SK-N-SH (cell line): ENCODE measurements at regions not wholly inside any gene's neighbourhood (a gene's known extent, or its start where the extent isn't known, plus 50 kb on each side); places are given as distances from the start of the nearest gene placed in this dataset.

Experiments
- CTCF ChIA-PET: fragments of 300-600, 350-600 bp; formaldehyde crosslinking; extraction: SDS; loops from one replicate; lab custom pipeline; 2021; lab: Yijun Ruan, JAX
- POLR2A ChIA-PET: fragments of 350-600 bp; sonication (Branson Sonifier 250); formaldehyde crosslinking; extraction: SDS; loops from one replicate; lab custom pipeline; 2020; ENCODE audit warnings: antibody characterized with exemption, inconsistent platforms; lab: Yijun Ruan, JAX
- DNase-seq: peaks from one replicate; pipeline ENCODE4 v3.0.0; 2012
- H2AFZ ChIP-seq: fragments of 200-600 bp; sonication (generic); 2 replicates; pipeline ENCODE4 v1.8.1; 2016; ENCODE audit warnings: antibody characterized with exemption, mild to moderate bottlenecking, low read depth
- H3F3A ChIP-seq: fragments of 200-600 bp; sonication (generic); replicated peaks from 2 replicates; pipeline ENCODE3; 2016; ENCODE audit warnings: antibody characterized with exemption, mild to moderate bottlenecking; ENCODE audit not compliant: insufficient read depth
- H3K27ac ChIP-seq, 2 experiments: fragments of 200-500 bp in 1 of 2; fragments of 200-600 bp in 1 of 2; sonication (Bioruptor generic) in 1 of 2; sonication (generic), shearing (Covaris generic) in 1 of 2; 2 replicates each; pipeline versions ENCODE4 v1.5.1 to v1.6.1; 2014 to 2016; ENCODE audit warnings: low read depth in 2 of 2, inconsistent platforms in 1 of 2, low read length in 1 of 2, mild to moderate bottlenecking in 1 of 2, mixed read lengths in 1 of 2
- H3K27me3 ChIP-seq: fragments of 200-600 bp; sonication (generic), shearing (Covaris generic); 2 replicates; pipeline ENCODE4 v1.6.1; 2016; ENCODE audit warnings: mixed run types; ENCODE audit not compliant: insufficient read depth
- H3K36me3 ChIP-seq, 2 experiments: fragments of 200-500 bp in 1 of 2; fragments of 200-600 bp in 1 of 2; sonication (Bioruptor generic) in 1 of 2; sonication (generic) in 1 of 2; replicated peaks in 1 of 2; 2 replicates each; pipeline versions ENCODE3 to v1.5.1; 2014 to 2016; ENCODE audit warnings: low read length in 1 of 2, mild to moderate bottlenecking in 1 of 2; ENCODE audit not compliant: insufficient read depth in 2 of 2, control insufficient read depth in 1 of 2
- H3K4me1 ChIP-seq, 2 experiments: fragments of 200-500 bp in 1 of 2; fragments of 200-600 bp in 1 of 2; sonication (Bioruptor generic) in 1 of 2; sonication (generic), shearing (Covaris generic) in 1 of 2; 2 replicates each; pipeline versions ENCODE4 v1.5.1 to v1.6.1; 2014 to 2016; ENCODE audit warnings: low read depth in 1 of 2, low read length in 1 of 2, mixed run types in 1 of 2; ENCODE audit not compliant: insufficient read depth in 2 of 2, control insufficient read depth in 1 of 2
- H3K4me2 ChIP-seq: fragments of 200-600 bp; sonication (generic), shearing (Covaris generic); 2 replicates; pipeline ENCODE4 v1.6.1; 2017; ENCODE audit warnings: mixed run types
- H3K4me3 ChIP-seq, 2 experiments: fragments of 200-500 bp in 1 of 2; fragments of 200-600 bp in 1 of 2; sonication (Bioruptor generic) in 1 of 2; sonication (generic), shearing (Covaris generic) in 1 of 2; 2 replicates each; pipeline versions ENCODE4 v1.5.1 to v1.8.1; 2014 to 2016; ENCODE audit warnings: low read depth in 2 of 2, inconsistent platforms in 1 of 2, low read length in 1 of 2, mild to moderate bottlenecking in 1 of 2, mixed read lengths in 1 of 2, moderate library complexity in 1 of 2
- H3K79me2 ChIP-seq: fragments of 200-600 bp; sonication (generic); 2 replicates; pipeline ENCODE4 v1.8.1; 2017; ENCODE audit warnings: mild to moderate bottlenecking; ENCODE audit not compliant: insufficient read depth
- H3K9ac ChIP-seq: fragments of 200-600 bp; sonication (generic); 2 replicates; pipeline ENCODE4 v1.6.1; 2017; ENCODE audit warnings: mixed run types
- H3K9me2 ChIP-seq: fragments of 200-600 bp; sonication (generic); 2 replicates; pipeline ENCODE4 v1.6.1; 2017; ENCODE audit warnings: mixed run types
- H3K9me3 ChIP-seq: fragments of 200-600 bp; sonication (generic); 2 replicates; pipeline ENCODE4 v1.6.1; 2017; ENCODE audit warnings: mixed run types, mild to moderate bottlenecking, moderate library complexity
- H4K20me1 ChIP-seq: fragments of 200-600 bp; sonication (generic); 2 replicates; pipeline ENCODE4 v1.6.1; 2017; ENCODE audit warnings: mild to moderate bottlenecking, mixed run types; ENCODE audit not compliant: insufficient read depth
- ELF1 ChIP-seq: IDR thresholded peaks from 2 replicates; pipeline ENCODE4 v1.4.0; 2012
- EZH2phosphoT487 ChIP-seq: fragments of 200-600 bp; sonication (generic); IDR thresholded peaks from 2 replicates; pipeline ENCODE4 v1.6.1; 2017; ENCODE audit warnings: low read depth, mixed run types, mild to moderate bottlenecking, antibody characterized with exemption, moderate library complexity, borderline replicate concordance
- FOSL2 ChIP-seq: IDR thresholded peaks from 2 replicates; pipeline ENCODE4 v1.4.0; 2012; ENCODE audit warnings: low read depth, mild to moderate bottlenecking, moderate library complexity, borderline replicate concordance
- GABPA ChIP-seq: IDR thresholded peaks from 2 replicates; pipeline ENCODE4 v1.4.0; 2012; ENCODE audit warnings: low read depth, mild to moderate bottlenecking
- JUND ChIP-seq: IDR thresholded peaks from 2 replicates; pipeline ENCODE4 v1.4.0; 2012
- MEF2A ChIP-seq: IDR thresholded peaks from 2 replicates; pipeline ENCODE4 v1.4.0; 2012; ENCODE audit warnings: low read depth, borderline replicate concordance
- MXI1 ChIP-seq: IDR thresholded peaks from 2 replicates; pipeline ENCODE4 v1.6.1; 2012; ENCODE audit warnings: mild to moderate bottlenecking, low read depth, low read length, improper control_type of control experiment
- NFIC ChIP-seq: IDR thresholded peaks from 2 replicates; pipeline ENCODE4 v1.4.0; 2012; ENCODE audit warnings: borderline replicate concordance
- NRF1 ChIP-seq: IDR thresholded peaks from 2 replicates; pipeline ENCODE4 v1.6.1; 2012; ENCODE audit warnings: low read depth, mild to moderate bottlenecking, low read length
- RXRA ChIP-seq: IDR thresholded peaks from 2 replicates; pipeline ENCODE4 v1.4.0; 2012; ENCODE audit warnings: low read depth, mild to moderate bottlenecking, borderline replicate concordance
- SIN3A ChIP-seq: IDR thresholded peaks from 2 replicates; pipeline ENCODE4 v1.6.1; 2012; ENCODE audit warnings: low read depth, mild to moderate bottlenecking, low read length, moderate library complexity, borderline replicate concordance
- SMC3 ChIP-seq: IDR thresholded peaks from 2 replicates; pipeline ENCODE4 v1.6.1; 2012; ENCODE audit warnings: low read depth, low read length, improper control_type of control experiment
- TCF12 ChIP-seq: IDR thresholded peaks from 2 replicates; pipeline ENCODE4 v1.4.0; 2012
- TEAD4 ChIP-seq: IDR thresholded peaks from 2 replicates; pipeline ENCODE4 v1.4.0; 2012; ENCODE audit warnings: mild to moderate bottlenecking, borderline replicate concordance; ENCODE audit not compliant: insufficient read depth
- WGBS: methylation state at CpG from one replicate; pipeline ENCODE4 v1.1.6; 2017; ENCODE audit warnings: low lambda C conversion rate; 5-methylcytosine and 5-hydroxymethylcytosine counted together
- TF ChIP-seq, protein P1 (sequence below): IDR thresholded peaks from 2 replicates; pipeline ENCODE4; 2012
- TF ChIP-seq, protein P2 (sequence below): IDR thresholded peaks from 2 replicates; pipeline ENCODE4 v1.4.0; 2012; ENCODE audit warnings: low read depth, borderline replicate concordance
- TF ChIP-seq, protein P3 (sequence below): IDR thresholded peaks from 2 replicates; pipeline ENCODE4 v1.4.0; 2012; ENCODE audit warnings: low read depth
- TF ChIP-seq, protein P4 (sequence below): IDR thresholded peaks from 2 replicates; pipeline ENCODE4 v1.4.0; 2012; ENCODE audit warnings: low read depth, borderline replicate concordance
- TF ChIP-seq, protein P5 (sequence below): fragments of 150-350 bp; IDR thresholded peaks from 2 replicates; pipeline ENCODE4 v1.6.1; 2016; ENCODE audit warnings: mild to moderate bottlenecking, low read depth, low read length
- TF ChIP-seq, protein P6 (sequence below): fragments of 200-600 bp; sonication (generic); IDR thresholded peaks from 2 replicates; pipeline ENCODE4 v1.6.1; 2017; ENCODE audit warnings: antibody characterized with exemption, mild to moderate bottlenecking, moderate library complexity

DNA sequence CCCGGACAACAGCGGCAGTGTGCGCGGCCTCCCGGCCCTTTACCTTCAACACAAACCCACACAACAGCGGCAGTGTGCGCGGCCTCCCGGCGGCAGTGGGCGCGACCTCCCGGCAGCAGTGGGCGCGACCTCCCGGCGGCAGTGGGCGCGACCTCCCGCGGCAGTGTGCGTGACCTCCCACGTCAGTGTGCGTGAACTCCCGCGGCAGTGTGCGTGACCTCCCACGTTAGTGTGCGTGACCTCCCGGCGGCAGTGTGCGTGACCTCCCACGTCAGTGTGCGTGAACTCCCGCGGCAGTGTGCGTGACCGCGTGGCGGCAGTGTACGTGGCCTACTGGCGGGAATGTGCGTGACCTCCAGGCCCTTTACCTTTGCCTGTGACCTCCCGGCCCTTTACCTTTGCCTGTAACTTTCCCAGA lies 576.6 kb upstream of the FRG1 start:
- Histone ChIP-seq H3K4me1 (no peaks in the 10 kb centered on the region), H3K27me3 (no peaks in the 10 kb centered on the region), H3K4me2 (no peak overlapping the region), H3K9me3 (no peaks in the 10 kb centered on the region), H4K20me1 (no peaks in the 10 kb centered on the region), H2AFZ (no peak overlapping the region), H3K27ac (no peak overlapping the region), H3K36me3 (no peaks in the 10 kb centered on the region), H3K79me2 (no peaks in the 10 kb centered on the region), H3F3A (no peaks in the 10 kb centered on the region), H3K9me2 (no peaks in the 10 kb centered on the region), H3K4me3 (no peak overlapping the region), H3K9ac (no peak overlapping the region)
- DNase-seq, result no peak
- POLR2A ChIA-PET, result no interaction called here
- CTCF ChIA-PET, result no interaction called here
- WGBS, result 74% methylated on average over 11 of the region's 44 CpGs
- TF ChIP-seq, protein P1, sequence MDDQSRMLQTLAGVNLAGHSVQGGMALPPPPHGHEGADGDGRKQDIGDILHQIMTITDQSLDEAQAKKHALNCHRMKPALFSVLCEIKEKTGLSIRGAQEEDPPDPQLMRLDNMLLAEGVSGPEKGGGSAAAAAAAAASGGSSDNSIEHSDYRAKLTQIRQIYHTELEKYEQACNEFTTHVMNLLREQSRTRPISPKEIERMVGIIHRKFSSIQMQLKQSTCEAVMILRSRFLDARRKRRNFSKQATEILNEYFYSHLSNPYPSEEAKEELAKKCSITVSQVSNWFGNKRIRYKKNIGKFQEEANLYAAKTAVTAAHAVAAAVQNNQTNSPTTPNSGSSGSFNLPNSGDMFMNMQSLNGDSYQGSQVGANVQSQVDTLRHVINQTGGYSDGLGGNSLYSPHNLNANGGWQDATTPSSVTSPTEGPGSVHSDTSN, result no peak
- TF ChIP-seq, protein P2, sequence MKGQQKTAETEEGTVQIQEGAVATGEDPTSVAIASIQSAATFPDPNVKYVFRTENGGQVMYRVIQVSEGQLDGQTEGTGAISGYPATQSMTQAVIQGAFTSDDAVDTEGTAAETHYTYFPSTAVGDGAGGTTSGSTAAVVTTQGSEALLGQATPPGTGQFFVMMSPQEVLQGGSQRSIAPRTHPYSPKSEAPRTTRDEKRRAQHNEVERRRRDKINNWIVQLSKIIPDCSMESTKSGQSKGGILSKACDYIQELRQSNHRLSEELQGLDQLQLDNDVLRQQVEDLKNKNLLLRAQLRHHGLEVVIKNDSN, result no peak
- TF ChIP-seq TEAD4, result no peak
- TF ChIP-seq NRF1, result no peak
- TF ChIP-seq, protein P3, sequence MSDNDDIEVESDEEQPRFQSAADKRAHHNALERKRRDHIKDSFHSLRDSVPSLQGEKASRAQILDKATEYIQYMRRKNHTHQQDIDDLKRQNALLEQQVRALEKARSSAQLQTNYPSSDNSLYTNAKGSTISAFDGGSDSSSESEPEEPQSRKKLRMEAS, result no peak
- no peak for TF ChIP-seq SMC3
- no peak for TF ChIP-seq RXRA
- no peak for TF ChIP-seq TCF12
- TF ChIP-seq MEF2A, result no peak
- TF ChIP-seq FOSL2, result no peak
- TF ChIP-seq MXI1, result no peak
- no peak for TF ChIP-seq JUND
- TF ChIP-seq, protein P4, sequence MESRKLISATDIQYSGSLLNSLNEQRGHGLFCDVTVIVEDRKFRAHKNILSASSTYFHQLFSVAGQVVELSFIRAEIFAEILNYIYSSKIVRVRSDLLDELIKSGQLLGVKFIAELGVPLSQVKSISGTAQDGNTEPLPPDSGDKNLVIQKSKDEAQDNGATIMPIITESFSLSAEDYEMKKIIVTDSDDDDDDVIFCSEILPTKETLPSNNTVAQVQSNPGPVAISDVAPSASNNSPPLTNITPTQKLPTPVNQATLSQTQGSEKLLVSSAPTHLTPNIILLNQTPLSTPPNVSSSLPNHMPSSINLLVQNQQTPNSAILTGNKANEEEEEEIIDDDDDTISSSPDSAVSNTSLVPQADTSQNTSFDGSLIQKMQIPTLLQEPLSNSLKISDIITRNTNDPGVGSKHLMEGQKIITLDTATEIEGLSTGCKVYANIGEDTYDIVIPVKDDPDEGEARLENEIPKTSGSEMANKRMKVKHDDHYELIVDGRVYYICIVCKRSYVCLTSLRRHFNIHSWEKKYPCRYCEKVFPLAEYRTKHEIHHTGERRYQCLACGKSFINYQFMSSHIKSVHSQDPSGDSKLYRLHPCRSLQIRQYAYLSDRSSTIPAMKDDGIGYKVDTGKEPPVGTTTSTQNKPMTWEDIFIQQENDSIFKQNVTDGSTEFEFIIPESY, result no peak
- TF ChIP-seq, protein P5, sequence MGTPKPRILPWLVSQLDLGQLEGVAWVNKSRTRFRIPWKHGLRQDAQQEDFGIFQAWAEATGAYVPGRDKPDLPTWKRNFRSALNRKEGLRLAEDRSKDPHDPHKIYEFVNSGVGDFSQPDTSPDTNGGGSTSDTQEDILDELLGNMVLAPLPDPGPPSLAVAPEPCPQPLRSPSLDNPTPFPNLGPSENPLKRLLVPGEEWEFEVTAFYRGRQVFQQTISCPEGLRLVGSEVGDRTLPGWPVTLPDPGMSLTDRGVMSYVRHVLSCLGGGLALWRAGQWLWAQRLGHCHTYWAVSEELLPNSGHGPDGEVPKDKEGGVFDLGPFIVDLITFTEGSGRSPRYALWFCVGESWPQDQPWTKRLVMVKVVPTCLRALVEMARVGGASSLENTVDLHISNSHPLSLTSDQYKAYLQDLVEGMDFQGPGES, result no peak

DNA sequence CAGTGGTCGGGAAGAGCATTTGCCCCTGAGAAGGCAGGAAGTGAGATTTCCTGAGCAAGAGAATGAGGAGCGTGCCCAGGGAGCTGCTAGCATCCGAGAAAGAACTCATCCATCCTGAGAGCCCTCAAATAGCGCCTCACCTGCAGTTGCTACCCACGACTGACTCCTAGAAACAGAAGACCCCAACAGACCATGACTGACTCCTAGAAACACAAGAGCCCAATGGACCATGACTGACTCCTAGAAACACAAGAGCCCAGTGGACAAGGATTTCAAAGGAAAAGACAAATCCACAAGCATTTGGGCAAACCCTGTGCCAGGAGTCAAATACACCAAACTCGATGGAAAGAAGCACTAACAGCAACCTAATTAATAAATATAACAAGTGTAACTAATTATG lies 575.2 kb upstream of the FRG1 start:
- H4K20me1 ChIP-seq, result no peaks in the 10 kb centered on the region
- no peak overlapping the region for H2AFZ ChIP-seq
- 27% methylated on average over 6 of the region's 6 CpGs for WGBS
- no peaks in the 10 kb centered on the region for H3K9me2 ChIP-seq
- no peak for TF ChIP-seq SIN3A
- TF ChIP-seq, protein P6, sequence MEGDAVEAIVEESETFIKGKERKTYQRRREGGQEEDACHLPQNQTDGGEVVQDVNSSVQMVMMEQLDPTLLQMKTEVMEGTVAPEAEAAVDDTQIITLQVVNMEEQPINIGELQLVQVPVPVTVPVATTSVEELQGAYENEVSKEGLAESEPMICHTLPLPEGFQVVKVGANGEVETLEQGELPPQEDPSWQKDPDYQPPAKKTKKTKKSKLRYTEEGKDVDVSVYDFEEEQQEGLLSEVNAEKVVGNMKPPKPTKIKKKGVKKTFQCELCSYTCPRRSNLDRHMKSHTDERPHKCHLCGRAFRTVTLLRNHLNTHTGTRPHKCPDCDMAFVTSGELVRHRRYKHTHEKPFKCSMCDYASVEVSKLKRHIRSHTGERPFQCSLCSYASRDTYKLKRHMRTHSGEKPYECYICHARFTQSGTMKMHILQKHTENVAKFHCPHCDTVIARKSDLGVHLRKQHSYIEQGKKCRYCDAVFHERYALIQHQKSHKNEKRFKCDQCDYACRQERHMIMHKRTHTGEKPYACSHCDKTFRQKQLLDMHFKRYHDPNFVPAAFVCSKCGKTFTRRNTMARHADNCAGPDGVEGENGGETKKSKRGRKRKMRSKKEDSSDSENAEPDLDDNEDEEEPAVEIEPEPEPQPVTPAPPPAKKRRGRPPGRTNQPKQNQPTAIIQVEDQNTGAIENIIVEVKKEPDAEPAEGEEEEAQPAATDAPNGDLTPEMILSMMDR, result no peak
- no peak for TF ChIP-seq EZH2phosphoT487
- no peak for TF ChIP-seq ELF1
- TF ChIP-seq NFIC, result no peak
- TF ChIP-seq, protein P4, result no peak
- no peak for TF ChIP-seq JUND
- no peak for TF ChIP-seq GABPA
- no peak for TF ChIP-seq RXRA
- H3K9me3 ChIP-seq, result no peaks in the 10 kb centered on the region
- no peak for DNase-seq
- ChIA-PET POLR2A (no interaction called here), CTCF (no interaction called here)
- no peak overlapping the region for H3K4me3 ChIP-seq
- no peaks in the 10 kb centered on the region for H3K27me3 ChIP-seq
- H3K4me2 ChIP-seq, result no peak overlapping the region
- no peak overlapping the region for H3K27ac ChIP-seq
- H3K4me1 ChIP-seq, result no peaks in the 10 kb centered on the region
- H3K36me3 ChIP-seq, result no peaks in the 10 kb centered on the region
- H3F3A ChIP-seq, result no peaks in the 10 kb centered on the region
- H3K79me2 ChIP-seq, result no peaks in the 10 kb centered on the region
- H3K9ac ChIP-seq, result no peak overlapping the region
